T-helper 2 cell treated with Interferon-gamma antibody and Interleukin-4, amounts not matched to agents 5 μg/mL and 100 μg/mL, for 36 hours (primary cell): ENCODE measurements at regions not wholly inside any gene's neighbourhood (a gene's known extent, or its start where the extent isn't known, plus 50 kb on each side); places are given as distances from the start of the nearest gene placed in this dataset.
"Not testable (repeated sequence)": the region's sequence is repeated elsewhere in the genome, so short reads cannot be mapped to it uniquely, and the experiment has no call there.

Experiments used
- DNase-seq: peaks from one replicate; pipeline ENCODE4 v3.0.0; 2021; ENCODE audit warnings: low spot score
- H3K27ac Mint-ChIP-seq: one replicate; pipeline ENCODE4 v1.8.0; 2021; ENCODE audit warnings: mild to moderate bottlenecking, mixed read lengths
- H3K27me3 Mint-ChIP-seq: one replicate; pipeline ENCODE4 v1.8.0; 2021; ENCODE audit warnings: low read depth, mixed read lengths
- H3K36me3 Mint-ChIP-seq: one replicate; pipeline ENCODE4 v1.8.0; 2021; ENCODE audit warnings: low read depth, mixed read lengths
- H3K4me1 Mint-ChIP-seq: one replicate; pipeline ENCODE4 v1.8.0; 2021; ENCODE audit warnings: low read depth, mixed read lengths
- H3K4me3 Mint-ChIP-seq: one replicate; pipeline ENCODE4 v1.8.0; 2022; ENCODE audit warnings: mild to moderate bottlenecking, moderate library complexity, mixed read lengths
- H3K9me3 Mint-ChIP-seq: one replicate; pipeline ENCODE4 v1.8.0; 2021; ENCODE audit warnings: mixed read lengths

DNA sequence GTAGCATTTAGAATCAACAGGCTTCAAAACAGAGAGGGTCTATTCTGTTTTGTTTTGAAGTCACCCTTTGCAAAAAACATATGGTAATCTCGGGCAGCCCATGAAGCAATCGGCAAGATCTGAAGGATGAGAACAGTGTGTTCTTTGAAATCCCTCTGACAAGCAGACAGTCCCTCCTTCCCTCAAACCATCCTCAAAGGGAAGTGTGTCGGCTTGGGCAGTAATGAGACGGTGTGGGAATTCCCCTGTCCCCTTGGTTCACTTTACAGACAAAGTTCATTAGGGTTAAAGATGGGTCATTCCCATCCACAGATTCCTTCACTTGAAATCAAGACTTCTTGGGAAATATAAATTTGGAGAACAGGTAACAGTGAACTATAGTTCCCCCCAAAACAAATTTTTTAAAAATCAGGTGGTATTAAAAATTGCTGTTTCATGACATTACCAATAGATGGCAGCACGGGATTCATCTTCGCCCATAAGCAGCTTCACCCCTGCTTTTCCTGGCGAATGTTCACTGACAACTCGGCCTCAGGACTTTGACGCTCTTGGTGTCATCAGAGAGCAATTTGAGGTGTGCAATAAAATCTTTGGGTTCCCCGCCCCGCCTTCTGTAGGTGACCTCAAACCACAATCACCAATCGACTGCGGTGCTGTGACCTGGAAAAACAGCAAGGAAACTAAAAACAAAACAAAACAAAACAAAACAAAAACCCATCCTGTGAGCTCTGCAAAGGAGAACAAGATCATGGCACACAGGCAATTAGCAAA lies 159.3 kb upstream of the TNFAIP3 start:
- no peaks in the 10 kb centered on the region for H3K27me3 Mint-ChIP-seq
- peak overlapping the region; percentile 96 for H3K27ac Mint-ChIP-seq
- peaks cover 6% of the 10 kb centered on the region for H3K9me3 Mint-ChIP-seq
- peaks cover 58% of the 10 kb centered on the region for H3K4me1 Mint-ChIP-seq
- DNase-seq = peak; percentile 87
- H3K4me3 Mint-ChIP-seq = peak overlapping the region; percentile 79
- peaks cover 2% of the 10 kb centered on the region for H3K36me3 Mint-ChIP-seq

DNA sequence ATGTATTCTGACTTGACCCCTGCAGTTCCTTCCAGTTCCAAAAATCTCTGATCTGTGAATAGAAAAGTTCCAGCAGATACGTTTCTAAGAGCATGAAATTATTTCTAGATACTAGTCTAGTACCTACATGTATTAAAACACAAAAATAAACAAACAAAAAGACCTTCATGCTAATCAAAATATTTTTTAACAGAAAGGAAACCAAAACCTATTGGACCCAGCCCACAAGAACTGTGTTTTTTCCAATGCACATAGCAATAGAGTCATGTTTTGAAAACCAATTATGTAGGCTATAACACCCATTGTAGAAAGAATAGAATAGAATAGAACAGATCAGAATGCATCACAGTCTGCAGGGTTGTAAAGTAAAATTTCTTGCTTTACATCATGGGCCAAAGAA lies 158.6 kb upstream of the TNFAIP3 start:
- Mint-ChIP-seq H3K36me3 (peaks cover 2% of the 10 kb centered on the region), H3K27me3 (no peaks in the 10 kb centered on the region), H3K27ac (peak overlapping the region; percentile 96), H3K4me3 (peak overlapping the region; percentile 79), H3K9me3 (peaks cover 6% of the 10 kb centered on the region), H3K4me1 (peaks cover 56% of the 10 kb centered on the region)
- DNase-seq = no peak

DNA sequence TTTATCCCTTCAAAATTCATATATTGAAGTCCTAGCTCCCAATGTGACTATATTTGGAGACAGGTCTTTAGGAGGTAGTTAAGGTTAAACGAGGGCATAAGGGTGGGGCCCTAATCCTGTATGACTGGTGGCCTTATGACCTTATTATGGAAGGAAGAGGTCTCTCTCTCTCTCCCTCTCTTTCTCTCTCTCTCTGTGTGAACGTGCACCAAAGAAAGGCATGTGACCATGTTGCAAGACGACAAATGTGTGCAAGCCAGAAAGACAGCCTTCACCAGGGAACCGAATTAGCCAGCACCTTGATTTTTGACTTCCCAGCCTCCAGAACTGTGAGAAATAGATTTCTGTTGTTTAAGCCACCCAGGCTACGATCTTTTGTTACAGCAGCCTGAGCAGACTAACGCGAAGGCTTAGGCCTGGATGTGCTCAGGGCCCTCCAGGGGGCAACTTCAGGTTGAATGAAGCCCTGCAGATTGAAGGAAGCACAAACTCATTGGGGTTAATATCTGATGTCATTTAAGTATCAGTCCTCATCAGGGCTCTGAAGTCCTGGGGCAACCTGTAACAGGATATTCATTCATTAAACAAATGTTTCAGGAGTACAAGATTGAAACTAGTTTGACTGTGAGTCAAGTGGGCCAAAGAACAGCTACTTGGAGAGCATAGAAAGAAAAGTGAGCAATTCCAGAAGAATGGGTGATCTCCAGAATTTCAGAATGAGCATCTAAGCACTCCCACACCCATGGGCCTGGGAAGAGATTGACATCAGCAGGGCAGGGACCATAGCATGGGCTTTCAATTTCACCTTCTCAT lies 157.4 kb upstream of the TNFAIP3 start:
- H3K9me3 Mint-ChIP-seq = peaks cover 14% of the 10 kb centered on the region
- DNase-seq = peak; percentile 68
- H3K27ac Mint-ChIP-seq = peak overlapping the region; percentile 42

GRCh38 chr6:137711972-137712371 lies 155.1 kb upstream of the TNFAIP3 start:
- DNase-seq = no peak
- no peak overlapping the region for H3K27ac Mint-ChIP-seq
- H3K27me3 Mint-ChIP-seq = no peaks in the 10 kb centered on the region
- no peak overlapping the region for H3K4me3 Mint-ChIP-seq
- H3K36me3 Mint-ChIP-seq = peaks cover 8% of the 10 kb centered on the region
- H3K4me1 Mint-ChIP-seq = peaks cover 69% of the 10 kb centered on the region
- H3K9me3 Mint-ChIP-seq = peaks cover 14% of the 10 kb centered on the region

More for the DNA sequence above, 157.4 kb upstream of the TNFAIP3 start:
- Mint-ChIP-seq H3K36me3 (peaks cover 8% of the 10 kb centered on the region), H3K4me1 (peaks cover 64% of the 10 kb centered on the region), H3K4me3 (no peak overlapping the region), H3K27me3 (no peaks in the 10 kb centered on the region)

DNA sequence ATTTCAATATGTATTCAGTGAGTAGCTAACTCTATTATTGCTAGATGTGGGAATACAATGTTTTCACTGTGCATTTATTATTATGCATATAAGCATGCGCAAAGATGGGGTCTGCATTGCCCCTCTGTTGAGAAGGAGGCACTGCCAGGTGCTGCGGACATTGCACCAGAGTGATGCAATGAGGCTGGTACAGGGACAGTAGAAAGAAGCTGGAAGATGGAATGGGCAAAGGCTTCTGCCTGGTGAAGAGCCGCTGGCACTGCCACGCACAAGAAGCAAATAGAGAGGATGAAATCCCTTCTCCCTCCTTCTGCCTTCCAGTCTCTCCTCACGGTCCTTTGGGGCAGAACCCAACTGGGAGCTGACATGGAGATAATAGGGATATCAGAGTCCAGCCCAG lies 154.5 kb upstream of the TNFAIP3 start:
- H3K27me3 Mint-ChIP-seq = no peaks in the 10 kb centered on the region
- peaks cover 72% of the 10 kb centered on the region for H3K4me1 Mint-ChIP-seq
- H3K36me3 Mint-ChIP-seq = peaks cover 12% of the 10 kb centered on the region
- no peak for DNase-seq
- no peak overlapping the region for H3K4me3 Mint-ChIP-seq
- H3K27ac Mint-ChIP-seq = no peak overlapping the region
- H3K9me3 Mint-ChIP-seq = peaks cover 14% of the 10 kb centered on the region

DNA sequence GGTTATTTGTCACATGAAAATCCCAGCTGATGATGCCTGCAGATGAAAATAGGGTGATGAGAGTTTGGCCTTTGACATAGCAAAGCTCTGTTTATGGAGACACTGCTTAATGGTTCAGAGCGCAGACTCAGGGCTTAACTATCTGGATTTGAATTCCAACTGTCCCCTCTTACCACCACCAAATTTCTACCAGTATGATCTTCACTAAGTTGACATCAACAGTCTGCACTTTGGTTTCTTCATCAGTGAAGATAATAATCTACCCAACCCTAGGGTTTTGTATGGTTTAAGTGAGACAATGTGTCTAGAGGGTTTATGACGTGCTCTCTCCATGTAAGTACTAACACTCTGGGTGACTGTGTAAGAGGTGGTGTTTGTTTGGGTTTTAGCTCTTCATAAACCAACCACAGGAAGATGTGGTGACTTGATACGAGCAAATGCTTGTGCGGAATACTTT lies 151.4 kb upstream of the TNFAIP3 start:
- Mint-ChIP-seq H3K9me3 (peaks cover 20% of the 10 kb centered on the region), H3K4me1 (peaks cover 54% of the 10 kb centered on the region), H3K4me3 (peak overlapping the region; percentile 64), H3K27me3 (no peaks in the 10 kb centered on the region), H3K27ac (peak overlapping the region; percentile 76), H3K36me3 (peaks cover 16% of the 10 kb centered on the region)
- DNase-seq = peak; percentile 67

DNA sequence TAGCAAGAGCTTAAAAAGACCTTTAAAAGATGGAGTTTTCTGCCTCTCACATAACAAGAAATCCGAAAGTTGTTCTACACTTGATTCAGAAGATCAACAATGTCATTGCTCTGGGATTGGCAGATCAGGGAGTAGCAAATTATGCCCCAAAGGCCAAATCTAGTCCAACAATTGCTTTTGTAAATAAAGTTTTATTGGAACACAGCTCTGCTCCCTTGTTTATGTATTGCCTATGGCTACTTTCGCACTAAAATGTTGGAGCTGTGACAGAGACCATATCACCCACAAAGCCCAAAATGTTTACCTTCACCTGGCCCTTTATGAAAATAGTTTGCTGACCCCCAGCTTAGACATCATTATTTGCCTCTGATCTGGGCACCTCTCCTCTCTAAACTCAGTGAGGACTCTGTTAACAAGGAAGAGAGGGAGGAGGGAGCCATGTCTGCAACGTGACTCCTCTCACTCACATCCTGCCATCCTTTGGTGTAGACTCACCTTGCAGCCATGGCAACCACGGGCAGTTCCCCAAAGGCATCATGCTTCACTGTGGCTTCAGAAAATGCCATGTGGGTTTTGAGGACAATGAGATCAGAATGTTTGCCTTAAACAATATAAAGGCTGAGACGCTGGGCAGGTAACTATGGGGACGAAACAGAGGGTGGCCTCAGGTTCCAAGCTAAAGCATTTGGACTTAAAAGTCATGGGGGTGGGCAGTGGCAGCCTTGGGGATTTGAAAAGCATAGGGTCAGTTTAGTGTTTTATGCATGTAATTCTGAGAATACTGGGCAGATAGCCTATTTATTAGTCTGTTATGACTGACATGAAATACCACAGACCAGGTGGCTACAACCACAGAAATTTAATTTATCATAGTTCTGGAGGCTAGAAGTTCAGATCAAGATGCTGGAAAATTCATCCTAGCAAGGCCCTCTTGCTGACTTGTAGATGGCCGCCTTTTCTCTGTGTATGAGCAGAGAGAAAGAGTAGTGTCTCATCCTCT lies 149.7 kb upstream of the TNFAIP3 start:
- H3K4me1 Mint-ChIP-seq = peaks cover 51% of the 10 kb centered on the region
- peak; percentile 83 for DNase-seq
- H3K9me3 Mint-ChIP-seq = peaks cover 14% of the 10 kb centered on the region
- H3K27ac Mint-ChIP-seq = peak overlapping the region; percentile 87
- H3K36me3 Mint-ChIP-seq = peaks cover 15% of the 10 kb centered on the region
- no peaks in the 10 kb centered on the region for H3K27me3 Mint-ChIP-seq
- H3K4me3 Mint-ChIP-seq = peak overlapping the region; percentile 56

DNA sequence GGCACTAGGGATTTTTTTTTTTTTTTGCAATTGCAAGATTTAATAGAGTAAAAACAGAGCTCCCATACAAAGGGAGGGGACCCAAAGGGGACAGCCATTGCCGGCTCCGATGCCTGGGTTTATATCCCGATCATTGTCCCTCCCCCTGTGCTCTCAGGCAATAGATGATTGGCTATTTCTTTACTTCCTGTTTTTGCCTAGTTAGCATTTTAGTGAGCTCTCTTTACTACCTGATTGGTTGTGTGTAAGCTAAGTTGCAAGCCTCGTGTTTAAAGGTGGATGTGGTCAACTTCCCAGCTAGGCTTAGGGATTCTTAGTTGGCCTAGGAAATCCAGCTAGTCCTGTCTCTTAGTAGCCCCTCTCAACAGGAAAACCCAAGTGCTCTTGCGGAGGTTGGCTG lies 148.2 kb upstream of the TNFAIP3 start:
- H3K27me3 Mint-ChIP-seq, H3K27ac Mint-ChIP-seq, H3K4me3 Mint-ChIP-seq, DNase-seq: not testable (repeated sequence)
- Mint-ChIP-seq H3K4me1 (peaks cover 60% of the 10 kb centered on the region), H3K9me3 (peaks cover 11% of the 10 kb centered on the region), H3K36me3 (peaks cover 14% of the 10 kb centered on the region)

GRCh38 chr6:137722749-137723272 lies 144.2 kb upstream of the TNFAIP3 start:
- Mint-ChIP-seq H3K9me3 (peaks cover 6% of the 10 kb centered on the region), H3K36me3 (peaks cover 5% of the 10 kb centered on the region), H3K4me1 (peaks cover 25% of the 10 kb centered on the region), H3K27me3 (peaks cover 1% of the 10 kb centered on the region), H3K27ac (peak overlapping the region; percentile 38), H3K4me3 (no peak overlapping the region)
- DNase-seq = peak; percentile 46

DNA sequence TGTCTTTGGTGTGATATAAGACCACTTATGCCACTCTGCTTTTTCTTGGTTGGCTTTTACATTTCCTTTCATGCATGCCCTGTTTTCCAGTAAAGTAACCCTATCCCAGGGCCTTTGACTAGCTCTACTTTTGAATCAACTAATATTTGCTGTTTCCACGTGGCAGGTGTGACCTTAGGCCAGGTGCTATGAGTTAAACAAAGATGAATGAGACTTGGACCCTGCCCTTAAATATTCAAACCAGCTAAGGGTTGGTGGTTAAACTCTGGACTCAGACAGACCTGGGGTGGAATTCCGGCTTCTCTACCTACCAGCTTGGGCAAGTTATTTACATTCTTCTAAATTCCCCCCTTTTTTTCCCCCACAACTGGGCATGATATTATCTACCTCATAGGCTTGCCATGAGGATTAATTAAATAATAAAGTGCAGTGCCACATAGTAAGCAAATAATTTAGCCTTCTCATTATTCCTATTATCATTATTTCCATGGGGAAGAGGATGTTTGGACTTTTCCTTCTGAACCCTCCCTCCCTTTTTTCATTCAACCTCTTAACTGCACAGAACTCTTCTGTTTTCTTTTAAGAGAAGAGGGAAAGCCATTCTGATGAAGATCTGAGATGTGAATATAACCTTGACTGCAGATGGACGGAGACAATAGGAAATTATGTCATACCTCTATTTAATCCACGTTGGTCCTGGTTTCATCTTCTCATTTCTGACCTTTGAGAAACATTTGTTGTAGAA lies 143.6 kb upstream of the TNFAIP3 start:
- Mint-ChIP-seq H3K4me1 (peaks cover 22% of the 10 kb centered on the region), H3K9me3 (peaks cover 6% of the 10 kb centered on the region)

DNA sequence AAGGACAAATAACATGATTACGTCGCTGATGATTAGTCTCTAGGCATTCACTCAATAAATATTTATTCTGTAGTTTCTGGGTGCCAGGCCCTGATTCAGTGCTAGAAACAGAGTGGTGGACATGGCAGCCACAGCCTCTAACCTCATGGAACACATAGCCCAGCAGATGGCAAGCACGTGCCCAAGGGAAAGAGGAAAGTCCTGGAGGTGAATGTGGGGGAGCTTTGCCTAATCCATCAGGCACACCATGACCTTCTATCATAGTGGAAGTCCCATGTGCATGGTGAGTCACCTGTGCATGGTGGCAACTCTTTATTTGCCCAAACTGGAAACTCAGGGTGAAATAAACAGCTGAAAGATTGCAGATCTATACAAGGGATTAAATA lies 143.0 kb upstream of the TNFAIP3 start:
- Mint-ChIP-seq H3K27me3 (peaks cover 5% of the 10 kb centered on the region), H3K36me3 (peaks cover 5% of the 10 kb centered on the region), H3K4me3 (no peak overlapping the region), H3K4me1 (peaks cover 21% of the 10 kb centered on the region), H3K27ac (no peak overlapping the region), H3K9me3 (peaks cover 6% of the 10 kb centered on the region)
- DNase-seq = no peak

More for the DNA sequence above, 143.6 kb upstream of the TNFAIP3 start:
- H3K27ac Mint-ChIP-seq = no peak overlapping the region
- peaks cover 5% of the 10 kb centered on the region for H3K36me3 Mint-ChIP-seq
- no peak overlapping the region for H3K4me3 Mint-ChIP-seq
- no peak for DNase-seq
- peaks cover 5% of the 10 kb centered on the region for H3K27me3 Mint-ChIP-seq

DNA sequence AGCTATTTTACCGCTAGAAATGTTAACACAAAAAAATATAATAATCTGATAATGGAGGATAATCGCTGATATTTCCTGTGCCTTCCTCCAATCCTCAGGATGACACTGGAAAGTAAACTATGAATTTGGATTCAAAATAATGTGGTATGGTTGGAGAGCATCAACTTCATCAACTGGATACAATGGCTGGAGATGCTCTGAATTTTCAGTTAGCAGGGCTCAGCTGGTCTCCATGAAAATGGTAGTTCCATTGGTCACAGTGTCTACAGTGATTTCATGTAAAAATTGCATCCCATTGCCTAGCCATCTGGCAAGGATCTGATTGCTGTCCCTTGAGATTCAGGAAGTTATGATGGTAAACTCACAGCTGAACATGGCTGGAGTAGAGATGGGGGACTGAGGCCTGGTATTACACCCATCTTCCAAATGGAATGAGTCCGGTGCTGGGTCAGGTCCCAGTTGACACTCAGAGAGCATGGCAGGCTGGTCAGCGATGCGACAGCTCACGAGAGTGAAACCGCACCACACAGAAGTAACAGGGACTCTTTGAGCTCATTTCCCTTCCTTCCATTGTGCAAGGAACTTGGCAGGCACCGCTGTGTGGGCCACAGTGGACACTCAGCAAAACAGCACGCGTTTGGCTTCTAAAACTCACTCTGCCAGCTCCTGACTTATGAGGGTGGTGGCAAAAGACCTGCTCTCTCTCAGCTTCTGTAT lies 142.4 kb upstream of the TNFAIP3 start:
- DNase-seq = no peak
- Mint-ChIP-seq H3K9me3 (peaks cover 2% of the 10 kb centered on the region), H3K27me3 (peaks cover 5% of the 10 kb centered on the region), H3K27ac (no peak overlapping the region), H3K4me1 (peaks cover 21% of the 10 kb centered on the region), H3K36me3 (peaks cover 4% of the 10 kb centered on the region), H3K4me3 (no peak overlapping the region)
